Neural cell (in vitro differentiated cells): ENCODE measurements at regions not wholly inside any gene's neighbourhood (a gene's known extent, or its start where the extent isn't known, plus 50 kb on each side); places are given as distances from the start of the nearest gene placed in this dataset.

Source experiments
- CTCF ChIP-seq: fragments of 450-650 bp; IDR thresholded peaks from 2 replicates; pipeline ENCODE4 v1.5.1; 2014; ENCODE audit warnings: antibody characterized with exemption, mild to moderate bottlenecking, moderate library complexity; ENCODE audit not compliant: poor library complexity, severe bottlenecking
- EP300 ChIP-seq: fragments of 450-650 bp; conservative IDR thresholded peaks from 2 replicates; pipeline ENCODE4 v1.6.1; 2014; ENCODE audit warnings: antibody characterized with exemption, mild to moderate bottlenecking, moderate library complexity; ENCODE audit not compliant: poor library complexity, severe bottlenecking
- EZH2 ChIP-seq: fragments of 200-600, 300-800 bp; shearing (Covaris generic), sonication (generic); IDR thresholded peaks from 2 replicates; pipeline ENCODE4 v1.6.1; 2014; ENCODE audit warnings: antibody characterized with exemption, low read length, borderline replicate concordance, mild to moderate bottlenecking; ENCODE audit not compliant: insufficient read depth, poor library complexity, severe bottlenecking
- MXI1 ChIP-seq: fragments of 450-650 bp; conservative IDR thresholded peaks from 2 replicates; pipeline ENCODE4 v1.6.1; 2014; ENCODE audit warnings: antibody characterized with exemption, mild to moderate bottlenecking; ENCODE audit not compliant: poor library complexity, severe bottlenecking
- POLR2AphosphoS5 ChIP-seq: IDR thresholded peaks from 2 replicates; pipeline ENCODE4 v1.6.1; 2012
- REST ChIP-seq: IDR thresholded peaks from 2 replicates; pipeline ENCODE4 v1.6.1; 2012; ENCODE audit warnings: borderline replicate concordance
- SMC3 ChIP-seq: fragments of 450-650 bp; conservative IDR thresholded peaks from 2 replicates; pipeline ENCODE4 v1.6.1; 2014; ENCODE audit warnings: antibody characterized with exemption, mild to moderate bottlenecking, moderate library complexity; ENCODE audit not compliant: poor library complexity
- TAF1 ChIP-seq: IDR thresholded peaks from 2 replicates; pipeline ENCODE4 v1.6.1; 2012; ENCODE audit warnings: low read depth

DNA sequence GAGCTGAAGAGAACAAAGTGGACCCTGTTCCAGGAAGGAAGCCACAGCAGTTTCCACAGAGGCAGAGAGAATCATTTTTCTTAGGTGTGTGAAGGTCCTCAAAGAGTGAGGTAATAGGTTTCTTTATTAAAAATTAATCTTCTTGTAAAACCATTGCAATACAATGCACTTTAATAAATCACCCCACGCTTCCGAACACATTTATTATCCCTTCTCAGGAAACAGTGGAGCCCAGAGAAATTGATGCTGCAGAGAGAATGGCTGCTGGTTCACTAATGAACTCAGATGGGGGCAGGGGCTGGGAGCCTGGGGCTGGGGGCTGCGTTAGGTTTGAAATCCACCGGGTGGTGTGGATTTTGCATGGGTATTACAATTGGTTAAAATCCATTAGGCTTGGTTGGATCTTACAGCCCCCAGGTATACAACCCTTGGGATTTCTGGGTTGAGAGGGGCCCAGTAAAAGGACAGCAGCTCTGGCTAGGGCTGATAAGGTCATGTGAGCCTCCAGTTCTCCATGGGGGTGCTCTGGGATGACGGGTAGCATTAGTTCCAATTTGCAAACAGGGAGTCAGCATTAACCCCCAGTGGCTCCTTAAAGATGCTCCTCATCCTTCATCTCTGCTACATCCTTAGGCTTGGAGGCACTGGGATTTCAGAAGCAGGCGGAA lies 718.1 kb upstream of the EEF2KMT start:
- no peak for TF ChIP-seq EP300
- TF ChIP-seq CTCF = no peak
- TF ChIP-seq MXI1 = no peak
- no peak for TF ChIP-seq REST
- no peak for TF ChIP-seq SMC3
- TF ChIP-seq POLR2AphosphoS5 = no peak
- TF ChIP-seq EZH2 = no peak
- no peak for TF ChIP-seq TAF1
